ENCODE measurements at regions not wholly inside any gene's neighbourhood (a gene's known extent, or its start where the extent isn't known, plus 50 kb on each side); places are given as distances from the start of the nearest gene placed in this dataset.

DNA sequence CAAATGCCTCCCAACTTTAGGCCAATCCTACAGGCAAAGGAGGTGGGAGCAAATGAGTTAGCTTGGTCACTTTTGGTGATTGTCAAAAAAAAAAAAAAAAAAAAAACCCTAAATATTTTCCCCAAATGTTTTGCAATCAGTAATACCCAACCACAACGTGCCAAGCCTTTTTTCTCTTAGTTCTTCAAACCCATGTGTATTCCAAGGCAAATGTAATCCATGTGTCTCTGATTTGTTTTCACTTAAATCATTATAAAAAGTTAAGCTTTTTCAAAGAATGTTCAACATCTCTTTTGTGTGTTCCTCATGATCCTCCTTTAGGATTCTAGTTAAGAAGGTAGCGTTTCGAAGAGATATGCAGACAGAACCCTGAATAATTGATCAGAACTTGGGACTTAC, 328.4 kb downstream of the PAPSS1 start:
- no peaks in the 10 kb centered on the region for H3K27me3 ChIP-seq (ENCODE audit: insufficient read depth, low read length)
- H3K9me3 ChIP-seq (ENCODE audit: insufficient read depth, low read depth, low read length): no peaks in the 10 kb centered on the region
- H3K36me3 ChIP-seq (ENCODE audit: insufficient read depth, low read length): no peaks in the 10 kb centered on the region
- no peak overlapping the region for H3K9ac ChIP-seq (ENCODE audit: low read depth, low read length)
- no peak overlapping the region for H3K27ac ChIP-seq (ENCODE audit: low read depth, low read length)
- H3K4me3 ChIP-seq (ENCODE audit: low read length): no peak overlapping the region
- no peaks in the 10 kb centered on the region; the same call in 1 of the 2 replicates for H3K4me1 ChIP-seq (ENCODE audit: insufficient read depth, low read length)
- 93% methylated on average over 3 of the region's 3 CpGs for WGBS

DNA sequence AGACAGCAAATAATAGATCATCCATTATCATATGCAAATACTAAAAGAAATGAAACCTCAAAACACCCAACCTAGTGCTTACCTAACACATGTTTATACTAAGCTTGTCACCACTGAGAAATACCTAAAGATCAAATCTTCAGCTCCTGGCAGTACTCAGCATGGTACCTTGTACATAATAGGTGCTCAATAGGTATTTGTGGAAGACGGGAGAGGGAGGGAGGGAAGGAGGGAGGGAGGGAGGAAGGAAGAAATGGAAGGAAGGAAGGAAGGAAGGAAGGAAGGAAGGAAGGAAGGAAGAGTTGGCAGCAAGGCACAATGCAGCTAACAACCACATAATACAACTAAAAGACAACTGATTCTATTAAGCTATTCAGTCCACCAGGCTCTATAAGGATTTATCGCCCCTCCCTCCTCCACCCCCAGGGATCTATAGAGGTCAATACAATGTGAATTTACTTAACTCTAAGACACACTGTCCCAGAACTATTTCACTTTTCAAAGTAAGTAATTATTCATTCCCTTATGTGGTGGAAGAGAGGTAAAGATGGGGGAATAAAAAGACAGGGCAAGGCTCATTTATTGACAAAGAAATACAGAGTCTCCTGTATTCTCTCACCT, 328.9 kb downstream of the PAPSS1 start:
- no peaks in the 10 kb centered on the region for H3K36me3 ChIP-seq (ENCODE audit: insufficient read depth, low read length)
- H3K4me3 ChIP-seq (ENCODE audit: low read length): no peak overlapping the region
- no peaks in the 10 kb centered on the region for H3K27me3 ChIP-seq (ENCODE audit: insufficient read depth, low read length)
- H3K4me1 ChIP-seq (ENCODE audit: insufficient read depth, low read length): no peaks in the 10 kb centered on the region; the same call in 1 of the 2 replicates
- no peak overlapping the region for H3K9ac ChIP-seq (ENCODE audit: low read depth, low read length)
- 97% methylated on average over 2 of the region's 2 CpGs for whole genome bisulfite sequencing
- H3K27ac ChIP-seq (ENCODE audit: low read depth, low read length): no peak overlapping the region
- H3K9me3 ChIP-seq (ENCODE audit: insufficient read depth, low read depth, low read length): no peaks in the 10 kb centered on the region

DNA sequence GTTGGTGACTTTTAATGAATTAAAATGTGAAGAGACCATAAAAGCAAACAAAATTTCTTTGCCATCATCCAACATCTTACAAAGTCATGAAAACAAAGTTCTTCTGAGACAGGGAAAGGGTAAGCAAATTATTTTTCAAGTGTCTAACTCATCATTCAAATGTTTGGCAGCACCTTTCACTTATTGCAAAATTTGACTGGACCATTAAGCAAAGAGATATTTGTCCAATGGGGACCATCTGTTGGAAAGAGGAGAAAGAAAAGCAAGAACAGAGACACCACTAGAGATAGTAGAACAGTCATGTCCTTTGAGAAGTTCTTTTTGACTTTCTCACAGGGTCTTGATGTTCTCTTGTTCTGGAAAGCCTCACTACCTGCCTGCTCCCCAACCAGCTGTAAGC, 330.1 kb downstream of the PAPSS1 start:
- H3K4me3 ChIP-seq (ENCODE audit: low read length): no peak overlapping the region
- H3K36me3 ChIP-seq (ENCODE audit: insufficient read depth, low read length): no peaks in the 10 kb centered on the region
- no peak overlapping the region for H3K27ac ChIP-seq (ENCODE audit: low read depth, low read length)
- no peaks in the 10 kb centered on the region; the same call in 1 of the 2 replicates for H3K4me1 ChIP-seq (ENCODE audit: insufficient read depth, low read length)
- H3K27me3 ChIP-seq (ENCODE audit: insufficient read depth, low read length): no peaks in the 10 kb centered on the region
- H3K9me3 ChIP-seq (ENCODE audit: insufficient read depth, low read depth, low read length): no peaks in the 10 kb centered on the region
- H3K9ac ChIP-seq (ENCODE audit: low read depth, low read length): no peak overlapping the region

DNA sequence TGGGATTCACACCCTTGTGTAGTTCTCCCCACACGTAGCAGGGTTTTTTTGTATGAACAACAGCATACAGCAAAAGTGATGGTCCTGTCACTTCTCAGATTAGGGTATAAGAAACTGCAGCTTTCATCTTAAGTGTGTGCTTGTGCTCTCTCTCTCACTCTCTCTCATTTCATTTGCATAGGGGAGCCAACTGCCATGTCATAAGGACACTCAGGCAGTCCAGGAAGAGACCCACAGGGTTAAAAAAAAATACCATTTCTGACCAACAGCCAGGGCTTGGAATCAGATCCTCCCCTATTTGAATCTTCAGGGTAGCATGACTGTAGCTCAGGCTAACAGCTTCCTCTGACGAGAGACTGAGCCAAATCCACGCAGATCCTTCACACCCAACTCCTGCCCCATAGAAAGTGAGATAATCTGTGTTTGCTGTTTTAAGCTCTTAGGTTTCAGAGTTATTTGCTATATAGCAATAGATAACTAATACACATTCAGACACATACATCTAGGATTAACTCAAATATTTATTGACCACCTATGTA, 331.2 kb downstream of the PAPSS1 start:
- H3K4me3 ChIP-seq (ENCODE audit: low read length): no peak overlapping the region
- WGBS: 92% methylated on average over 3 of the region's 3 CpGs
- no peaks in the 10 kb centered on the region; the same call in 1 of the 2 replicates for H3K4me1 ChIP-seq (ENCODE audit: insufficient read depth, low read length)
- H3K27me3 ChIP-seq (ENCODE audit: insufficient read depth, low read length): no peaks in the 10 kb centered on the region
- H3K27ac ChIP-seq (ENCODE audit: low read depth, low read length): no peak overlapping the region; the same call in 1 of the 2 replicates
- no peak overlapping the region for H3K9ac ChIP-seq (ENCODE audit: low read depth, low read length)
- H3K9me3 ChIP-seq (ENCODE audit: insufficient read depth, low read depth, low read length): no peaks in the 10 kb centered on the region
- H3K36me3 ChIP-seq (ENCODE audit: insufficient read depth, low read length): no peaks in the 10 kb centered on the region

DNA sequence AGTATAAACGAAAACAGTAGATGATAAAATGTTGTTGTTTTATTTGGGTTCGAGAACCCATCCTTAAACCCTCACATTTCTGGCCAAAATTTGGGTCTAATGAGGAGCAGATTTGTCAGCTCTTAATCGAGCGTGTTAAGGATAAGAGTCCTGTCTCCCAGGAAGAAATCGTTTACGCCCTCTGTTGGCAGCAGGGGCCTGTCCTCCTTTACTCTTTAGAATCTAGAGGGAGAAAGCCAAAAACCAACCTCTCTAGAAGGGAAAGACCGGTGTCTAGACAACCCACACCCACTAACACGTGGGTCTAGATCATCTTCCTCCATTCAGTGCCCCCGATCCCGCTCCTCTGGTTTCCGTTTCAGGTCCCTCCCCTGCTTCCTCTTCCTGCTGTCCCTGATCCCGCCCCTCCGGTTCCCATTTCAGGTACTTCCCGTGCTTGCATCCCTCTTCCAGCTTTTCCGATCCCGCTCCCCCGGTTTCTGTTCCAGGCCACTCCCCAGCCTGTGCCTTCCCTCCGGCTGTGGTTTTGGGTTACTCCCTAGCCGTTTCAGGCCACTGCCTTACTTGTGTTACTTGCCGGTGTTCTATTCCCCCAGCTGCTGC, 339.1 kb downstream of the PAPSS1 start:
- Histone ChIP-seq H3K4me1 (ENCODE audit: insufficient read depth, low read length) (no peaks in the 10 kb centered on the region), H3K36me3 (ENCODE audit: insufficient read depth, low read length) (no peaks in the 10 kb centered on the region), H3K9me3 (ENCODE audit: insufficient read depth, low read depth, low read length) (no peaks in the 10 kb centered on the region), H3K27me3 (ENCODE audit: insufficient read depth, low read length) (no peaks in the 10 kb centered on the region), H3K4me3 (ENCODE audit: low read length) (no peak overlapping the region), H3K27ac (ENCODE audit: low read depth, low read length) (no peak overlapping the region), H3K9ac (ENCODE audit: low read depth, low read length) (no peak overlapping the region)
- WGBS: 95% methylated on average over 20 of the region's 20 CpGs

DNA sequence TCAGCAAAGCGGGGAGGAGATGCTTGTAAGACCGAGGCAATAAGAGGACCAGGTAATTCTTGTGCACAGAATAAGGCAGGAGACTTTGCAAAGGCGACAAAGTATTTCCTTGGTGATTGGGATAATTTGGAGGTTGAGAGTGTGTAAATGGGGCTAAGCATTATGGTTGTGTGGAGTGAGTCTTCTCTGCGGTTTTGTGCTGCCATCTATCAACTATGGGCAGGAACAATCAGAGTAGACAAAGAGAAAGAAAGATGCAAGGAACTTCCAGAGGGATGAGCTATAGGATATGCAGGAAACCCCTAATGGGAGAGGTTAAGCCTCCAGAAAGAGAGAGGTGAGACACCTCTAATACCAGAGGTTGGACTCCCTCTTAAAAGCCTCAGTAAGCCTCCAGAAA, 339.8 kb downstream of the PAPSS1 start:
- Histone ChIP-seq H3K27me3 (ENCODE audit: insufficient read depth, low read length) (no peaks in the 10 kb centered on the region), H3K4me3 (ENCODE audit: low read length) (no peak overlapping the region), H3K9me3 (ENCODE audit: insufficient read depth, low read depth, low read length) (no peaks in the 10 kb centered on the region), H3K9ac (ENCODE audit: low read depth, low read length) (no peak overlapping the region), H3K27ac (ENCODE audit: low read depth, low read length) (no peak overlapping the region), H3K36me3 (ENCODE audit: insufficient read depth, low read length) (no peaks in the 10 kb centered on the region), H3K4me1 (ENCODE audit: insufficient read depth, low read length) (no peaks in the 10 kb centered on the region)
- WGBS: 95% methylated on average over 4 of the region's 4 CpGs

DNA sequence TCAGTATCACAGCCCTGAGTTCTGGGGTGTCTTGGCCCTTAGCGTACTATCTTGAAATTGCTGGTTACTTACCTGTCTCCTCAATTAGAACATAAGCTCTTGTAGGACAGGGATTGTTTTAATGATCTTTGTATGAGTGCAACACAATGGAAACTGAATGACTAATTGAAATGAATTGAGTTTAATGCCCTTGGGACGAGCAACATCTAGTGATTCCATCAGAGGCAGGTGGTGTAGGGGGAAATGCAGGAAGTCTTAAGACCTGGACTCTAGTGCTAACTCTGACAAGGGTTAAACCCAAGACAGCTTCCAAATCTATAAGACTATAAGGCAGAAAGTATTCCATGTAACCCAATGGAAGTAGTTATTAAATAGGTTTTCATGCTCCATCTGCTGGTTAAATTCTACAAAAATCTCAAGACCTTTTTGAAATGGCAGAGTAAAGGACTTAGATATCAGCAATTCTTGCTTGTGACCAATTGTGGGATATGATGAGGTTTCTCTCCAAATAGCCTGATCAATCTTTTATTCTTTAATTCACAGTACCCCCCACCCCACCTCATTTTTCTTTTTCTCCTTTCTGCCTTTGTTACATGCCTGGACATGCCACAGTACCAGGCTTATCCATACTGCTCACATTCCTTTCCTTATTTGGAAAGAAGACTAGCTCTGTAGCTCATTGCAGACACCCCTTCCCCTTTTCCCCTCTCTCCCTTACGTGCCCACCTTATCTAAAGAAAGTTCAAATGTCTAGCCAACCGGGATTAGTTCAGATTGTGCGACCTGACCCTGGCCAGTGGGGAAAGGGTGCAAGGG, 340.8 kb downstream of the PAPSS1 start:
- Histone ChIP-seq H3K4me1 (ENCODE audit: insufficient read depth, low read length) (no peaks in the 10 kb centered on the region), H3K9ac (ENCODE audit: low read depth, low read length) (no peak overlapping the region), H3K9me3 (ENCODE audit: insufficient read depth, low read depth, low read length) (no peaks in the 10 kb centered on the region), H3K4me3 (ENCODE audit: low read length) (no peak overlapping the region), H3K27me3 (ENCODE audit: insufficient read depth, low read length) (no peaks in the 10 kb centered on the region), H3K36me3 (ENCODE audit: insufficient read depth, low read length) (no peaks in the 10 kb centered on the region), H3K27ac (ENCODE audit: low read depth, low read length) (no peak overlapping the region; the same call in 1 of the 2 replicates)
- WGBS: 84% methylated on average over 5 of the region's 5 CpGs

DNA sequence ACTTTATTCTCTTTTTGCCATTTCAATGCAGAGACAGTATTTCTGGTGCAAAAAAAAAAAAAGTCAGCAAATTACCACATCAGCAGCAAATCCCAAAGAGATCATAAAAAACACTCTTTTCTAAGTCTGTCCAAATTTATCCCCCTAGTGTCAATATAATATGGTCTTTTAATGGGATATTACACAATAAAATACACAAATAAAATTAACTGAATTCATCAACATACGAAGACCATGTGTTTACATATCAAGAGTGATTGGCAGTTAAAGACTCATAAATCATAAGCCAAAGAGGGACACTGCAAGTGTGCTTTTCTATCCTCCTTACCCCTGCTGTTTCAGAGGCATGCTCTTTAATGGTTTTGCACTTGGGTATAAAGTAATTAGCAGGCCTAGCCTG, 340.2 kb upstream of the DKK2 start:
- WGBS: 93% methylated on average over 1 of the region's 1 CpG
- no peak overlapping the region for H3K9ac ChIP-seq (ENCODE audit: low read depth, low read length)
- H3K27ac ChIP-seq (ENCODE audit: low read depth, low read length): no peak overlapping the region
- no peaks in the 10 kb centered on the region for H3K9me3 ChIP-seq (ENCODE audit: insufficient read depth, low read depth, low read length)
- no peaks in the 10 kb centered on the region for H3K27me3 ChIP-seq (ENCODE audit: insufficient read depth, low read length)
- no peaks in the 10 kb centered on the region for H3K36me3 ChIP-seq (ENCODE audit: insufficient read depth, low read length)
- H3K4me3 ChIP-seq (ENCODE audit: low read length): no peak overlapping the region
- no peaks in the 10 kb centered on the region for H3K4me1 ChIP-seq (ENCODE audit: insufficient read depth, low read length)

DNA sequence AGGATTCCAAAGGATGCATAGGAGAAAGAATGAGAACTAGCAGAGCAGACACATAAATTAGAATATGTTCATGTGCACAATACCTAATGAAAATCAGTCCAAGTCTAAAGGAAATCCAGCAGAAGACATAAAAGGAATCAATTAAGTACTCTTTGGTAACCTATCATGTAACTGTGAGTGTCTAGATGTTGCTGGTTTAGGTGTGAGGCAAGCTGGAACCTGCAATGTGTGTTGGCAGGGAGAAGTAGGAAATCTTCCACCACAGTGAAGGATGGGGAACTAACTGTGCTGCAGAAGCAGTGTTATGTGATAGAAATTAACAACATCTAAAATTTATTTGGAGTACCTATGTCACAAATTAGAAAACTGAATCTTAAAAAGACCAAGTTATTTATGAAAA, 330.8 kb upstream of the DKK2 start:
- no peaks in the 10 kb centered on the region for H3K27me3 ChIP-seq (ENCODE audit: insufficient read depth, low read length)
- H3K9ac ChIP-seq (ENCODE audit: low read depth, low read length): no peak overlapping the region
- H3K27ac ChIP-seq (ENCODE audit: low read depth, low read length): no peak overlapping the region
- peaks cover 11% of the 10 kb centered on the region for H3K4me1 ChIP-seq (ENCODE audit: insufficient read depth, low read length)
- no peak overlapping the region for H3K4me3 ChIP-seq (ENCODE audit: low read length)
- no peaks in the 10 kb centered on the region for H3K9me3 ChIP-seq (ENCODE audit: insufficient read depth, low read depth, low read length)
- no peaks in the 10 kb centered on the region for H3K36me3 ChIP-seq (ENCODE audit: insufficient read depth, low read length)

DNA sequence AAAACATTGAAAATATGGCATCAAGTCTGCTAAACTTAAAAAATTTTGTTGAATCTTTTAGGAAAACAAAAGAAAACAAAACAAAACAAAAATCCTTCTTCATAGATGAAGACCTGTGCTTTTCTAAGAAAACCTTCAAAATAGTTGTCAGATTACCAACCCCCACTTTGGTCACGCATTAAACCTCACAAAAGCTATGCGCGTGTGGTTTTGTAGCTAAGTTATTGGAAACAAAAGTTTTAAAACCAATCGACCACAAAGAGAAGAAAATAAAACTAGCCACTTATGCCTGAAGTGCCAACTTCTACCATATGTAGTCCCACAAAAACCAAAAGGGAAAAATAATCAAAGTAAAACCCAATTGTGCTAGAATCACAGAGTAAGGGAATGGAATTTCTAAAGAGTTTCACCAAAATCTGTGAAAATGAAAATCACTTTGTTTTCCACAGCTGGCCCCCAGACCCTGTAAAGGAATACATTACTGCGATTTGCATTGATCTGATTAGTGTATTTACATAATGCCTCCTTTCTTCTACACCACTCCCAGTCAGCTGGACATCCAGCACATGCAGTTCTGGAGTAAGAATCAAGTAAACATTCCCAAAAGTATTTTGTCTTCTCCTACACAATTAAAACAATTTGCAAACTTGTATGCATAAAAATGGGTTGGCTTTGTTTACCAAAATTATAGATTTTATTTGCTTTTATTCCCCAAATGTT, 330.1 kb upstream of the DKK2 start:
- WGBS: 75% methylated on average over 2 of the region's 5 CpGs

DNA sequence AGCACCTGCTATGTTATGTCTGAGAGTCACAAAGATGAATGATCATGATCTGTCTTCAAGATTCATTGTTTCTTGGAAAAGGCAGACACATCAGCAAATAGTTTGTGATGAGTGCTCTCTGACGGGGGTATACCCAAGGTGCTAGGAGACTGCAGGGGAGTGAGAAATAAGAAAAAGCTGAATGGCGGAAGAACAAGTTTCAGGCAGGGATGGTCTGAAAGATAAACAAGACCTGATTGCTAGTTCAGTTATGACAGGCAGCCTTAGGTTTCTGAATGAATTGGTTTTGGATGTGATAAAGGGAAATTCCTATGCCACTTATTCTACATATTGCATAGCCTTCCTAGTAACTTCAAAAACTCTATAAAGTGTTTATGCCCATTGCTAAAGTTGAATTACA, 327.0 kb upstream of the DKK2 start:
- Histone ChIP-seq H3K9ac (ENCODE audit: low read depth, low read length) (no peak overlapping the region), H3K36me3 (ENCODE audit: insufficient read depth, low read length) (no peaks in the 10 kb centered on the region), H3K4me1 (ENCODE audit: insufficient read depth, low read length) (peaks cover 11% of the 10 kb centered on the region), H3K27me3 (ENCODE audit: insufficient read depth, low read length) (no peaks in the 10 kb centered on the region), H3K27ac (ENCODE audit: low read depth, low read length) (no peak overlapping the region), H3K9me3 (ENCODE audit: insufficient read depth, low read depth, low read length) (no peaks in the 10 kb centered on the region), H3K4me3 (ENCODE audit: low read length) (no peak overlapping the region)
- 65% methylated on average over 2 of the region's 2 CpGs for WGBS

More for the DNA sequence above, 330.1 kb upstream of the DKK2 start:
- no peak overlapping the region for H3K9ac ChIP-seq (ENCODE audit: low read depth, low read length)
- H3K4me3 ChIP-seq (ENCODE audit: low read length): no peak overlapping the region
- no peaks in the 10 kb centered on the region for H3K36me3 ChIP-seq (ENCODE audit: insufficient read depth, low read length)
- H3K27me3 ChIP-seq (ENCODE audit: insufficient read depth, low read length): no peaks in the 10 kb centered on the region
- H3K27ac ChIP-seq (ENCODE audit: low read depth, low read length): no peak overlapping the region
- H3K9me3 ChIP-seq (ENCODE audit: insufficient read depth, low read depth, low read length): no peaks in the 10 kb centered on the region
- H3K4me1 ChIP-seq (ENCODE audit: insufficient read depth, low read length): peaks cover 11% of the 10 kb centered on the region
